DMS 273 treated with DMSO at 0.1 percent for 48 hours (cell line): ENCODE measurements at regions not wholly inside any gene's neighbourhood (a gene's known extent, or its start where the extent isn't known, plus 50 kb on each side); places are given as distances from the start of the nearest gene placed in this dataset.
"Not testable (repeated sequence)": the region's sequence is repeated elsewhere in the genome, so short reads cannot be mapped to it uniquely, and the experiment has no call there.

Experiments
- DNase-seq: peaks from one replicate; lab custom pipeline; 2025; lab: John Stamatoyannopoulos, UW

GRCh38 chr20:23299673-23300050 lies 50.9 kb upstream of the NXT1 start:
- DNase-seq, result no peak

- DNase-seq, result no peak
Observed at GRCh38 chr20:23298926-23299672, 51.5 kb upstream of the NXT1 start.

GRCh38 chr20:23298155-23298554 lies 52.4 kb upstream of the NXT1 start:
- DNase-seq, result no peak

- DNase-seq, result no peak
Observed at GRCh38 chr20:23296841-23297701, 53.5 kb upstream of the NXT1 start.

GRCh38 chr20:23295934-23296333 lies 54.7 kb upstream of the NXT1 start:
- no peak for DNase-seq

- no peak for DNase-seq
Observed at GRCh38 chr20:23294671-23295070, 55.9 kb upstream of the NXT1 start.

- no peak for DNase-seq
Observed at GRCh38 chr20:23294166-23294565, 56.4 kb upstream of the NXT1 start.

- no peak for DNase-seq
Observed at GRCh38 chr20:23293689-23294088, 56.9 kb upstream of the NXT1 start.

- not testable (repeated sequence) for DNase-seq
Observed at GRCh38 chr20:23292311-23292710, 58.3 kb upstream of the NXT1 start.

- DNase-seq, result no peak
Observed at GRCh38 chr20:23291575-23292240, 58.9 kb upstream of the NXT1 start.

- DNase-seq, result no peak
Observed at GRCh38 chr20:23290761-23291574, 59.6 kb upstream of the NXT1 start.

- no peak for DNase-seq
Observed at GRCh38 chr20:23289724-23290395, 60.7 kb upstream of the NXT1 start.

GRCh38 chr20:23289249-23289648 lies 61.3 kb upstream of the NXT1 start:
- DNase-seq, result no peak

GRCh38 chr20:23287354-23288190 lies 63.0 kb upstream of the NXT1 start:
- DNase-seq, result no peak

GRCh38 chr20:23286346-23286745 lies 64.2 kb upstream of the NXT1 start:
- no peak for DNase-seq

- DNase-seq, result no peak
Observed at GRCh38 chr20:23285536-23285935, 65.1 kb upstream of the NXT1 start.

GRCh38 chr20:23284009-23284408 lies 66.6 kb upstream of the NXT1 start:
- no peak for DNase-seq

- no peak for DNase-seq
Observed at GRCh38 chr20:23283096-23283850, 67.3 kb upstream of the NXT1 start.

- DNase-seq, result no peak
Observed at GRCh38 chr20:23282546-23282945, 68.0 kb upstream of the NXT1 start.

GRCh38 chr20:23282111-23282510 lies 68.5 kb upstream of the NXT1 start:
- DNase-seq, result no peak
